Stomach (tissue), 4 donors: ENCODE measurements at regions not wholly inside any gene's neighbourhood (a gene's known extent, or its start where the extent isn't known, plus 50 kb on each side); places are given as distances from the start of the nearest gene placed in this dataset.

Experiments
- CTCF ChIP-seq, 7 experiments: fragments of 450-650 bp in 4 of 7; fragments of 200-600 bp in 3 of 7; sonication (generic) in 3 of 7; IDR thresholded peaks; one replicate each; pipeline ENCODE4 v1.5.1; 2016 to 2019; ENCODE audit warnings: antibody characterized with exemption in 7 of 7, control low read depth in 2 of 7, mild to moderate bottlenecking in 1 of 7
- POLR2A ChIP-seq, 4 donors: fragments of 450-650 bp; IDR thresholded peaks; one replicate each; pipeline ENCODE4 v1.6.1; 2016; ENCODE audit warnings: antibody characterized with exemption in 4 of 4, control low read depth in 2 of 4, mild to moderate bottlenecking in 1 of 4, moderate library complexity in 1 of 4

DNA sequence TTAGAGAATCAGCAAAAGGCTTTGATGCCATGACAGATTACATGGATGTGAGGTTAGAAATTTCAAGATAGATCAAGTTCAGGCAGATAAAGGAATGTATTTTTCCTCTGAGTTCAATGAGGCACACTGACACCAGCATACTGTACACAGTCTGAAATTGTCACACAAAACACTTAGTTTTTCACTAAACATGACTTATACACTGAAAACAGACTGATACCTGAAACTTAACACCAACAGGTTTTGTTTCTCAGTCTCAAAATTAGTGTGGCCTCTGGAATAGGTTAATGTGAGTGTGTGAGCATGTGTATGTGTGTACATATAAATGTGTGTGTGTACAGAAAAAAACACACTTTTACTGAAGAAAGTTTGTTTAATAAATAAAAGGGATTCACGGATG is 129.9 kb upstream of the SLITRK2 start:
- TF ChIP-seq POLR2A (IDR thresholded peaks at IDR 0.05) = no peak
- no peak for TF ChIP-seq CTCF (IDR thresholded peaks at IDR 0.05)
